ENCODE measurements at regions not wholly inside any gene's neighbourhood (a gene's known extent, or its start where the extent isn't known, plus 50 kb on each side); places are given as distances from the start of the nearest gene placed in this dataset.

- TF ChIP-seq CTCF (IDR thresholded peaks at IDR 0.05; ENCODE audit: low read length, missing control alignments): no peak
- DNase-seq (ENCODE audit: low read depth): no peak
- no peak overlapping the region for H3K4me3 ChIP-seq (replicated peaks; ENCODE audit: low read depth, low read length)
Observed at GRCh38 chr2:171247741-171248662, 87.3 kb upstream of the TLK1 start.

GRCh38 chr2:171244970-171245782, 84.5 kb upstream of the TLK1 start:
- DNase-seq (ENCODE audit: low read depth): peak; percentile 30
- TF ChIP-seq CTCF (IDR thresholded peaks at IDR 0.05; ENCODE audit: low read length, missing control alignments): no peak
- no peak overlapping the region for H3K4me3 ChIP-seq (replicated peaks; ENCODE audit: low read depth, low read length)

- no peak for TF ChIP-seq CTCF (IDR thresholded peaks at IDR 0.05; ENCODE audit: low read length, missing control alignments)
- no peak overlapping the region for H3K4me3 ChIP-seq (replicated peaks; ENCODE audit: low read depth, low read length)
- peak; percentile 63 for DNase-seq (ENCODE audit: low read depth)
Observed at GRCh38 chr2:171244466-171244969, 83.8 kb upstream of the TLK1 start.

- H3K4me3 ChIP-seq (replicated peaks; ENCODE audit: low read depth, low read length): no peak overlapping the region
- TF ChIP-seq CTCF (IDR thresholded peaks at IDR 0.05; ENCODE audit: low read length, missing control alignments): no peak
- no peak for DNase-seq (ENCODE audit: low read depth)
Observed at GRCh38 chr2:171241771-171242170, 81.1 kb upstream of the TLK1 start.

GRCh38 chr2:171238946-171239345, 78.3 kb upstream of the TLK1 start:
- no peak for TF ChIP-seq CTCF (IDR thresholded peaks at IDR 0.05; ENCODE audit: low read length, missing control alignments)
- DNase-seq (ENCODE audit: low read depth): no peak
- H3K4me3 ChIP-seq (replicated peaks; ENCODE audit: low read depth, low read length): no peak overlapping the region

GRCh38 chr2:171237751-171238505, 77.2 kb upstream of the TLK1 start:
- no peak for DNase-seq (ENCODE audit: low read depth)
- no peak overlapping the region for H3K4me3 ChIP-seq (replicated peaks; ENCODE audit: low read depth, low read length)
- no peak for TF ChIP-seq CTCF (IDR thresholded peaks at IDR 0.05; ENCODE audit: low read length, missing control alignments)
